Naive B cell (primary cell): ENCODE measurements at regions not wholly inside any gene's neighbourhood (a gene's known extent, or its start where the extent isn't known, plus 50 kb on each side); places are given as distances from the start of the nearest gene placed in this dataset.
A peak's percentile ranks its signal among the peaks of the same experiment; 100 is the strongest.

Source experiments
- ATAC-seq, 2 donors: fragments of 150-1000 bp; cut with Tn5 transposase; 2 replicates each; pipeline ENCODE4 v1.10.0; 2021; ENCODE audit warnings: low read depth in 2 of 2, mild to moderate bottlenecking in 2 of 2, moderate library complexity in 2 of 2
- DNase-seq: peaks from one replicate; pipeline ENCODE4 v3.0.0; 2022
- H3K27ac Mint-ChIP-seq, 6 donors: one replicate each; pipeline ENCODE4 v1.8.0; 2020 to 2022; ENCODE audit warnings: mild to moderate bottlenecking in 6 of 6, mixed read lengths in 6 of 6, moderate library complexity in 5 of 6, inconsistent platforms in 2 of 6
- H3K27me3 Mint-ChIP-seq, 3 donors: one replicate each; pipeline ENCODE4 v1.8.0; 2021 to 2022; ENCODE audit warnings: mixed read lengths in 3 of 3, mild to moderate bottlenecking in 1 of 3
- H3K36me3 Mint-ChIP-seq, 2 donors: one replicate each; pipeline ENCODE4 v1.8.0; 2020 to 2022; ENCODE audit warnings: mixed read lengths in 2 of 2, inconsistent platforms in 1 of 2, mild to moderate bottlenecking in 1 of 2
- H3K4me1 Mint-ChIP-seq, 3 donors: one replicate each; pipeline ENCODE4 v1.8.0; 2020 to 2022; ENCODE audit warnings: mixed read lengths in 3 of 3, inconsistent platforms in 1 of 3, mild to moderate bottlenecking in 1 of 3, moderate library complexity in 1 of 3
- H3K4me3 Mint-ChIP-seq, 8 donors: one replicate each; pipeline ENCODE4 v1.8.0; 2020 to 2022; ENCODE audit warnings: mild to moderate bottlenecking in 8 of 8, mixed read lengths in 8 of 8, moderate library complexity in 8 of 8, inconsistent platforms in 2 of 8
- H3K9me3 Mint-ChIP-seq, 7 donors: one replicate each; pipeline ENCODE4 v1.8.0; 2020 to 2022; ENCODE audit warnings: mixed read lengths in 7 of 7, mild to moderate bottlenecking in 5 of 7, inconsistent platforms in 2 of 7, moderate library complexity in 1 of 7

- ATAC-seq (no peak), DNase-seq (no peak)
- H3K4me3 Mint-ChIP-seq = no peak overlapping the region
- H3K27me3 Mint-ChIP-seq = peaks cover 0 to 8% (median 0%) of the 10 kb centered on the region in 3 donors
- H3K27ac Mint-ChIP-seq = no peak overlapping the region
- H3K36me3 Mint-ChIP-seq = no peaks in the 10 kb centered on the region
- H3K9me3 Mint-ChIP-seq = no peaks in the 10 kb centered on the region
- peaks cover 8 to 10% (median 9%) of the 10 kb centered on the region in 3 donors for H3K4me1 Mint-ChIP-seq
Observed at GRCh38 chr6:14984519-14984853, 261.4 kb upstream of the JARID2 start.

GRCh38 chr6:14985366-14985765, 260.5 kb upstream of the JARID2 start:
- H3K9me3 Mint-ChIP-seq = no peaks in the 10 kb centered on the region
- no peaks in the 10 kb centered on the region for H3K36me3 Mint-ChIP-seq
- DNase-seq = no peak
- no peak for ATAC-seq
- H3K4me3 Mint-ChIP-seq = no peak overlapping the region
- peak overlapping the region in 2 of 6 donors; percentile 24 to 33 for H3K27ac Mint-ChIP-seq
- H3K27me3 Mint-ChIP-seq = peaks cover 0 to 8% (median 0%) of the 10 kb centered on the region in 3 donors
- H3K4me1 Mint-ChIP-seq = peaks cover 8 to 10% (median 9%) of the 10 kb centered on the region in 3 donors

GRCh38 chr6:14986370-14986769, 259.5 kb upstream of the JARID2 start:
- H3K36me3 Mint-ChIP-seq = no peaks in the 10 kb centered on the region
- peaks cover 0 to 8% (median 0%) of the 10 kb centered on the region in 3 donors for H3K27me3 Mint-ChIP-seq
- H3K9me3 Mint-ChIP-seq = no peaks in the 10 kb centered on the region
- no peak overlapping the region for H3K4me3 Mint-ChIP-seq
- ATAC-seq (no peak), DNase-seq (no peak)
- H3K4me1 Mint-ChIP-seq = peaks cover 8 to 9% (median 9%) of the 10 kb centered on the region in 3 donors
- H3K27ac Mint-ChIP-seq = peak overlapping the region in 1 of 6 donors; percentile 62

GRCh38 chr6:14987490-14987889, 258.4 kb upstream of the JARID2 start:
- Mint-ChIP-seq H3K27ac (no peak overlapping the region), H3K4me3 (no peak overlapping the region), H3K36me3 (no peaks in the 10 kb centered on the region), H3K27me3 (peaks cover 0 to 4% (median 0%) of the 10 kb centered on the region in 3 donors), H3K9me3 (no peaks in the 10 kb centered on the region), H3K4me1 (peaks cover 0 to 8% (median 3%) of the 10 kb centered on the region in 3 donors)
- no peak for DNase-seq
- no peak for ATAC-seq

- no peaks in the 10 kb centered on the region for H3K9me3 Mint-ChIP-seq
- H3K27me3 Mint-ChIP-seq = no peaks in the 10 kb centered on the region
- peaks cover 0 to 4% (median 0%) of the 10 kb centered on the region in 3 donors for H3K4me1 Mint-ChIP-seq
- H3K4me3 Mint-ChIP-seq = no peak overlapping the region
- no peaks in the 10 kb centered on the region for H3K36me3 Mint-ChIP-seq
- DNase-seq (no peak), ATAC-seq (no peak)
- H3K27ac Mint-ChIP-seq = no peak overlapping the region
Observed at GRCh38 chr6:14992382-14992781, 253.5 kb upstream of the JARID2 start.

GRCh38 chr6:14995208-14995607, 250.7 kb upstream of the JARID2 start:
- Mint-ChIP-seq H3K4me3 (no peak overlapping the region), H3K27me3 (no peaks in the 10 kb centered on the region), H3K36me3 (no peaks in the 10 kb centered on the region), H3K9me3 (no peaks in the 10 kb centered on the region), H3K27ac (no peak overlapping the region), H3K4me1 (peaks cover 0 to 4% (median 0%) of the 10 kb centered on the region in 3 donors)
- DNase-seq = no peak
- ATAC-seq = no peak

GRCh38 chr6:14995966-14996602, 249.8 kb upstream of the JARID2 start:
- H3K4me1 Mint-ChIP-seq = peaks cover 0 to 4% (median 0%) of the 10 kb centered on the region in 3 donors
- H3K4me3 Mint-ChIP-seq = no peak overlapping the region
- ATAC-seq (no peak), DNase-seq (no peak)
- no peak overlapping the region for H3K27ac Mint-ChIP-seq
- H3K27me3 Mint-ChIP-seq = no peaks in the 10 kb centered on the region
- H3K9me3 Mint-ChIP-seq = no peaks in the 10 kb centered on the region
- H3K36me3 Mint-ChIP-seq = no peaks in the 10 kb centered on the region

GRCh38 chr6:14996892-14997291, 249.0 kb upstream of the JARID2 start:
- Mint-ChIP-seq H3K36me3 (no peaks in the 10 kb centered on the region), H3K4me1 (peaks cover 0 to 2% (median 0%) of the 10 kb centered on the region in 3 donors), H3K27ac (peak overlapping the region in 1 of 6 donors; percentile 66), H3K27me3 (no peaks in the 10 kb centered on the region), H3K4me3 (no peak overlapping the region), H3K9me3 (no peaks in the 10 kb centered on the region)
- DNase-seq (no peak), ATAC-seq (no peak)

GRCh38 chr6:14997507-14997906, 248.4 kb upstream of the JARID2 start:
- Mint-ChIP-seq H3K36me3 (no peaks in the 10 kb centered on the region), H3K4me1 (no peaks in the 10 kb centered on the region), H3K27me3 (no peaks in the 10 kb centered on the region), H3K9me3 (no peaks in the 10 kb centered on the region), H3K27ac (peak overlapping the region in 1 of 6 donors; percentile 61), H3K4me3 (no peak overlapping the region)
- DNase-seq (no peak), ATAC-seq (no peak)

- ATAC-seq (no peak), DNase-seq (no peak)
- Mint-ChIP-seq H3K4me3 (no peak overlapping the region), H3K36me3 (no peaks in the 10 kb centered on the region), H3K4me1 (no peaks in the 10 kb centered on the region), H3K9me3 (no peaks in the 10 kb centered on the region), H3K27ac (peak overlapping the region in 1 of 6 donors; percentile 84), H3K27me3 (no peaks in the 10 kb centered on the region)
Observed at GRCh38 chr6:14999106-14999505, 246.8 kb upstream of the JARID2 start.

- H3K36me3 Mint-ChIP-seq = no peaks in the 10 kb centered on the region
- DNase-seq (no peak), ATAC-seq (no peak)
- no peaks in the 10 kb centered on the region for H3K9me3 Mint-ChIP-seq
- no peak overlapping the region for H3K4me3 Mint-ChIP-seq
- no peaks in the 10 kb centered on the region for H3K27me3 Mint-ChIP-seq
- no peaks in the 10 kb centered on the region for H3K4me1 Mint-ChIP-seq
- H3K27ac Mint-ChIP-seq = no peak overlapping the region
Observed at GRCh38 chr6:15001326-15001910, 244.5 kb upstream of the JARID2 start.

- no peak for DNase-seq
- H3K4me3 Mint-ChIP-seq = no peak overlapping the region
- no peak for ATAC-seq
- H3K4me1 Mint-ChIP-seq = peaks cover 11 to 24% (median 20%) of the 10 kb centered on the region in 3 donors
- no peaks in the 10 kb centered on the region for H3K36me3 Mint-ChIP-seq
- H3K27me3 Mint-ChIP-seq = no peaks in the 10 kb centered on the region
- H3K9me3 Mint-ChIP-seq = peaks cover 0 to 4% (median 0%) of the 10 kb centered on the region in 7 donors
- H3K27ac Mint-ChIP-seq = peak overlapping the region in 1 of 6 donors; percentile 28
Observed at GRCh38 chr6:15008269-15008668, 237.6 kb upstream of the JARID2 start.

- H3K4me1 Mint-ChIP-seq = peaks cover 15 to 27% (median 18%) of the 10 kb centered on the region in 3 donors
- H3K4me3 Mint-ChIP-seq = no peak overlapping the region
- DNase-seq (no peak), ATAC-seq (no peak)
- peaks cover 0 to 8% (median 6%) of the 10 kb centered on the region in 3 donors for H3K27me3 Mint-ChIP-seq
- peaks cover 0 to 4% of the 10 kb centered on the region in 2 donors for H3K36me3 Mint-ChIP-seq
- peak overlapping the region in 1 of 6 donors; percentile 56 for H3K27ac Mint-ChIP-seq
- no peaks in the 10 kb centered on the region for H3K9me3 Mint-ChIP-seq
Observed at GRCh38 chr6:15014958-15015357, 230.9 kb upstream of the JARID2 start.

- ATAC-seq = no peak
- DNase-seq = no peak
- Mint-ChIP-seq H3K27ac (no peak overlapping the region), H3K4me1 (peaks cover 9 to 14% (median 11%) of the 10 kb centered on the region in 3 donors), H3K27me3 (peaks cover 6 to 13% (median 10%) of the 10 kb centered on the region in 3 donors), H3K36me3 (peaks cover 0 to 4% of the 10 kb centered on the region in 2 donors), H3K4me3 (peak overlapping the region in 4 of 8 donors; percentile 34 to 76 (median 57)), H3K9me3 (no peaks in the 10 kb centered on the region)
Observed at GRCh38 chr6:15016813-15017212, 229.1 kb upstream of the JARID2 start.
